Uterus (tissue), 2 donors: ENCODE measurements at regions not wholly inside any gene's neighbourhood (a gene's known extent, or its start where the extent isn't known, plus 50 kb on each side); places are given as distances from the start of the nearest gene placed in this dataset.

ENCODE experiments used
- POLR2A ChIP-seq, 2 donors: fragments of 450-650 bp; IDR thresholded peaks; one replicate each; pipeline ENCODE4 v1.6.1; 2016; ENCODE audit warnings: antibody characterized with exemption in 2 of 2, mild to moderate bottlenecking in 1 of 2, moderate library complexity in 1 of 2
- TF ChIP-seq, protein P1 (sequence below), 4 experiments: fragments of 200-600 bp in 2 of 4; fragments of 450-650 bp in 2 of 4; sonication (generic) in 2 of 4; IDR thresholded peaks; one replicate each; pipeline ENCODE4 v1.5.1; 2016 to 2019; ENCODE audit warnings: antibody characterized with exemption in 4 of 4, mild to moderate bottlenecking in 2 of 4, moderate library complexity in 1 of 4

DNA sequence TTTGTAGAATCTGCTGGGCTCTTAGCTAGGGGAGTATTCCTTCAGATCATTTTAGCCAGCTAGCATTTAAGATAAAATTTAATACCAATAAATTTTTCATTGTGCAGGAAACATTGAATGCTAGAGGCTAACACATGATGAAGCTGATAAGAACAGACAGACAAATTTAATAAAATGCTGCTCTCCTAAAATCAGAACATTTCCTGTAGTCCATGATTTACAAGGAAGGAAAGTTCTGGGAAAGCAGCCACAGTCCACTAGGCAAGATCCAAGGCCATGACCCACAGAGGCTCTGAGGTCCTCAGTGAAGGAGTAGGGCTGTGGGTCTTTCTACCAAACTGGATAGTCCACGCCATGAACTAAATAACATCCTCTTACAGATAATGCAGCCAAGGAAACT, 253.0 kb downstream of the ICE1 start:
- TF ChIP-seq, protein P1, sequence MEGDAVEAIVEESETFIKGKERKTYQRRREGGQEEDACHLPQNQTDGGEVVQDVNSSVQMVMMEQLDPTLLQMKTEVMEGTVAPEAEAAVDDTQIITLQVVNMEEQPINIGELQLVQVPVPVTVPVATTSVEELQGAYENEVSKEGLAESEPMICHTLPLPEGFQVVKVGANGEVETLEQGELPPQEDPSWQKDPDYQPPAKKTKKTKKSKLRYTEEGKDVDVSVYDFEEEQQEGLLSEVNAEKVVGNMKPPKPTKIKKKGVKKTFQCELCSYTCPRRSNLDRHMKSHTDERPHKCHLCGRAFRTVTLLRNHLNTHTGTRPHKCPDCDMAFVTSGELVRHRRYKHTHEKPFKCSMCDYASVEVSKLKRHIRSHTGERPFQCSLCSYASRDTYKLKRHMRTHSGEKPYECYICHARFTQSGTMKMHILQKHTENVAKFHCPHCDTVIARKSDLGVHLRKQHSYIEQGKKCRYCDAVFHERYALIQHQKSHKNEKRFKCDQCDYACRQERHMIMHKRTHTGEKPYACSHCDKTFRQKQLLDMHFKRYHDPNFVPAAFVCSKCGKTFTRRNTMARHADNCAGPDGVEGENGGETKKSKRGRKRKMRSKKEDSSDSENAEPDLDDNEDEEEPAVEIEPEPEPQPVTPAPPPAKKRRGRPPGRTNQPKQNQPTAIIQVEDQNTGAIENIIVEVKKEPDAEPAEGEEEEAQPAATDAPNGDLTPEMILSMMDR (IDR thresholded peaks at IDR 0.05): no peak
- no peak for TF ChIP-seq POLR2A (IDR thresholded peaks at IDR 0.05)
